HepG2 (cell line): ENCODE measurements at regions not wholly inside any gene's neighbourhood (a gene's known extent, or its start where the extent isn't known, plus 50 kb on each side); places are given as distances from the start of the nearest gene placed in this dataset.

Experiments
- ATAC-seq: fragments of 200-7000 bp; cut with Tn5 transposase; 3 replicates; pipeline ENCODE4 v1.9.1; 2020; ENCODE audit warnings: mild to moderate bottlenecking, moderate library complexity
- BruUV-seq: library from RNA; stranded (reverse); fragments of 400-500 nt; replicated peaks from 2 replicates; lab custom pipeline; 2021; lab: Mats Ljungman, UMichigan
- CTCF ChIA-PET: fragments of 300-600 bp; formaldehyde crosslinking; extraction: SDS; loops from one replicate; lab custom pipeline; 2021; ENCODE audit warnings: low total read pairs, inconsistent platforms, low intra/inter-chr PET ratio; lab: Yijun Ruan, JAX
- POLR2A ChIA-PET: fragments of 350-600 bp; sonication (Branson Sonifier 250); formaldehyde crosslinking; loops from one replicate; lab custom pipeline; 2020; ENCODE audit warnings: antibody characterized with exemption, inconsistent platforms; lab: Yijun Ruan, JAX
- DNase-seq: peaks from one replicate; pipeline ENCODE4 v3.0.0-alpha.2; 2015; ENCODE audit warnings: low spot score
- FAIRE-seq: peaks from 3 replicates; lab custom pipeline; 2011; peaks lifted over from hg19 to GRCh38; lab: Jason Lieb, UNC
- H2AFZ ChIP-seq: one replicate; pipeline ENCODE4 v1.6.1; 2011; ENCODE audit warnings: low read length, inconsistent platforms
- H3K27ac ChIP-seq: fragments of 300-600 bp; 3 replicates; pipeline ENCODE4 v1.8.0; 2011; ENCODE audit warnings: mixed run types, mild to moderate bottlenecking, mixed read lengths, low read length, inconsistent platforms; ENCODE audit not compliant: insufficient read depth; ENCODE audit errors: extremely low read length
- H3K27me3 ChIP-seq, 2 experiments: fragments of 200-600 bp in 1 of 2; 2 replicates in 1 of 2; 3 replicates in 1 of 2; pipeline versions ENCODE4 v1.6.0 to v1.8.0; 2011; ENCODE audit warnings: low read length in 2 of 2, mild to moderate bottlenecking in 2 of 2, moderate library complexity in 2 of 2, inconsistent platforms in 1 of 2; ENCODE audit not compliant: insufficient read depth in 2 of 2, control insufficient read depth in 1 of 2
- H3K36me3 ChIP-seq, 2 experiments: fragments of 200-600 bp in 1 of 2; replicated peaks in 1 of 2; 2 replicates in 1 of 2; 3 replicates in 1 of 2; pipeline versions ENCODE4 v1.5.1 to v1.8.0; 2011; ENCODE audit warnings: low read length in 2 of 2, inconsistent platforms in 1 of 2; ENCODE audit not compliant: insufficient read depth in 2 of 2, control insufficient read depth in 1 of 2
- H3K4me1 ChIP-seq: 2 replicates; pipeline ENCODE4 v1.5.1; 2012; ENCODE audit warnings: low read length, inconsistent platforms; ENCODE audit not compliant: insufficient read depth
- H3K4me2 ChIP-seq: 2 replicates; pipeline ENCODE4 v1.6.0; 2011; ENCODE audit warnings: low read depth, low read length, inconsistent platforms
- H3K4me3 ChIP-seq, 3 experiments: fragments of 200-600 bp in 1 of 3; sonication (generic), shearing (Covaris generic) in 1 of 3; replicated peaks in 1 of 3; 2 replicates each; pipeline ENCODE4 v1.5.1; 2011 to 2016; ENCODE audit warnings: low read length in 3 of 3, inconsistent platforms in 2 of 3, low read depth in 2 of 3, mild to moderate bottlenecking in 2 of 3, control low read depth in 1 of 3, mixed read lengths in 1 of 3; ENCODE audit not compliant: insufficient read depth in 1 of 3
- H3K79me2 ChIP-seq: one replicate; pipeline ENCODE4 v1.6.1; 2011; ENCODE audit warnings: low read length, inconsistent platforms; ENCODE audit not compliant: insufficient read depth
- H3K9ac ChIP-seq: 2 replicates; pipeline ENCODE4 v1.6.0; 2011; ENCODE audit warnings: mild to moderate bottlenecking, low read depth, low read length, inconsistent platforms; ENCODE audit not compliant: insufficient read depth
- H3K9me3 ChIP-seq: 2 replicates; pipeline ENCODE4 v1.5.1; 2012; ENCODE audit warnings: mild to moderate bottlenecking, low read length
- H4K20me1 ChIP-seq: 2 replicates; pipeline ENCODE4 v1.6.0; 2011; ENCODE audit warnings: inconsistent platforms, mild to moderate bottlenecking, low read length, moderate library complexity; ENCODE audit not compliant: insufficient read depth
- ATF7-NPFF ChIP-seq: sonication (generic); formaldehyde crosslinking; IDR thresholded peaks from 2 replicates; pipeline ENCODE4 v1.8.1; 2023; ENCODE audit warnings: mild to moderate bottlenecking, low read depth, missing genetic modification reagents, moderate library complexity
- E2F5 ChIP-seq: sonication (generic); formaldehyde crosslinking; conservative IDR thresholded peaks from 2 replicates; pipeline ENCODE4 v1.4.0; 2020; ENCODE audit warnings: missing genetic modification reagents
- HDAC6 ChIP-seq: fragments of 200-600 bp; sonication (generic); IDR thresholded peaks from 2 replicates; pipeline ENCODE4 v1.7.0; 2017; ENCODE audit warnings: mild to moderate bottlenecking, antibody characterized with exemption, low read length, low read depth
- KAT2B ChIP-seq: fragments of 150-350 bp; IDR thresholded peaks from 2 replicates; pipeline ENCODE4 v1.6.1; 2014; ENCODE audit warnings: low read depth, low read length, borderline replicate concordance
- MED13 ChIP-seq: sonication (generic); formaldehyde crosslinking; IDR thresholded peaks from 2 replicates; pipeline ENCODE4 v1.5.0; 2020; ENCODE audit warnings: missing genetic modification reagents
- NFKB2 ChIP-seq: sonication (generic); formaldehyde crosslinking; IDR thresholded peaks from 2 replicates; pipeline ENCODE4 v1.4.0; 2020; ENCODE audit warnings: missing genetic modification reagents, borderline replicate concordance
- RNF2 ChIP-seq: fragments of 450-650 bp; conservative IDR thresholded peaks from 2 replicates; pipeline ENCODE4 v1.6.1; 2016; ENCODE audit warnings: low read depth
- ZNF17 ChIP-seq: sonication (generic); formaldehyde crosslinking; IDR thresholded peaks from 2 replicates; pipeline ENCODE4 v1.5.0; 2020; ENCODE audit warnings: mild to moderate bottlenecking, missing genetic modification reagents
- ZNF460 ChIP-seq: sonication (generic); formaldehyde crosslinking; IDR thresholded peaks from 2 replicates; pipeline ENCODE4 v1.5.1; 2020; ENCODE audit warnings: missing genetic modification reagents, mild to moderate bottlenecking, borderline replicate concordance
- ZNF639 ChIP-seq: conservative IDR thresholded peaks from 2 replicates; pipeline ENCODE4 v1.6.1; 2018; ENCODE audit warnings: missing genetic modification reagents
- ZSCAN12 ChIP-seq: sonication (generic); formaldehyde crosslinking; IDR thresholded peaks from 2 replicates; pipeline ENCODE4 v1.9.0; 2021; ENCODE audit warnings: mild to moderate bottlenecking, missing genetic modification reagents
- WGBS: methylation state at CpG from one replicate; pipeline ENCODE4 v1.1.6; 2017; ENCODE audit warnings: low lambda C conversion rate; 5-methylcytosine and 5-hydroxymethylcytosine counted together
- in situ Hi-C: cut with HindIII; loops from 2 replicates; pipeline ENCODE4 v1.10.0; 2017; ENCODE audit warnings: low pct_unique_long_range_greater_than_20kb; ENCODE audit not compliant: extremely low pct_ligation_motif_present
- intact Hi-C: fragments of 100-400 bp; cut with micrococcal nuclease; formaldehyde crosslinking; loops from one replicate; pipeline ENCODE4 v1.10.0; 2022; ENCODE audit not compliant: unreplicated experiment

GRCh38 chr5:99191206-99191745, 262.5 kb upstream of the CHD1 start:
- H3K9ac ChIP-seq = no peak overlapping the region
- H3K27ac ChIP-seq = no peak overlapping the region
- no peak overlapping the region for H3K4me2 ChIP-seq
- POLR2A ChIA-PET = no interaction called here
- DNase-seq (no peak), FAIRE-seq (no peak), ATAC-seq (no peak)
- in situ Hi-C loops (no loop called here), intact Hi-C loops (no loop called here)
- H3K4me3 ChIP-seq = no peak overlapping the region
- no peaks in the 10 kb centered on the region for H3K9me3 ChIP-seq
- no peaks in the 10 kb centered on the region for H3K79me2 ChIP-seq
- WGBS = 19% methylated on average over 5 of the region's 5 CpGs
- TF ChIP-seq ZNF460 (CRISPR knock-in tag) (no peak), HDAC6 (no peak), E2F5 (CRISPR knock-in tag) (no peak), ATF7-NPFF (CRISPR knock-in tag) (no peak), RNF2 (no peak), MED13 (CRISPR knock-in tag) (no peak), KAT2B (no peak), ZNF17 (CRISPR knock-in tag) (no peak), ZSCAN12 (CRISPR knock-in tag) (no peak), ZNF639 (no peak), NFKB2 (CRISPR knock-in tag) (no peak)
- H3K4me1 ChIP-seq = no peaks in the 10 kb centered on the region
- no peaks in the 10 kb centered on the region for H3K27me3 ChIP-seq
- no peaks in the 10 kb centered on the region for H4K20me1 ChIP-seq
- H3K36me3 ChIP-seq = no peaks in the 10 kb centered on the region
- CTCF ChIA-PET = no interaction called here
- H2AFZ ChIP-seq = no peak overlapping the region
- BruUV-seq = no TSS peak
